ENCODE measurements at regions not wholly inside any gene's neighbourhood (a gene's known extent, or its start where the extent isn't known, plus 50 kb on each side); places are given as distances from the start of the nearest gene placed in this dataset.

GRCh38 chr6:167711211-167711610 lies 115.5 kb upstream of the AFDN start:
- DNase-seq: no peak

GRCh38 chr6:167711768-167712730 lies 114.7 kb upstream of the AFDN start:
- no peak for DNase-seq

- no peak for DNase-seq
Measured at GRCh38 chr6:167712731-167713475, 113.8 kb upstream of the AFDN start.

GRCh38 chr6:167714152-167714551 lies 112.6 kb upstream of the AFDN start:
- no peak for DNase-seq

- no peak for DNase-seq
Measured at GRCh38 chr6:167717455-167717854, 109.3 kb upstream of the AFDN start.

GRCh38 chr6:167717867-167718266 lies 108.8 kb upstream of the AFDN start:
- no peak for DNase-seq

- DNase-seq: no peak
Measured at GRCh38 chr6:167719920-167720319, 106.8 kb upstream of the AFDN start.

- no peak for DNase-seq
Measured at GRCh38 chr6:167720456-167721285, 106.0 kb upstream of the AFDN start.

GRCh38 chr6:167721291-167721690 lies 105.4 kb upstream of the AFDN start:
- DNase-seq: no peak

- no peak for DNase-seq
Measured at GRCh38 chr6:167722634-167723309, 103.9 kb upstream of the AFDN start.

GRCh38 chr6:167726043-167726621 lies 100.6 kb upstream of the AFDN start:
- no peak for DNase-seq

- DNase-seq: no peak
Measured at GRCh38 chr6:167730441-167730840, 96.3 kb upstream of the AFDN start.

- no peak for DNase-seq
Measured at GRCh38 chr6:167731216-167731615, 95.5 kb upstream of the AFDN start.

- no peak for DNase-seq
Measured at GRCh38 chr6:167731731-167732422, 94.8 kb upstream of the AFDN start.

- no peak for DNase-seq
Measured at GRCh38 chr6:167733740-167734661, 92.7 kb upstream of the AFDN start.

GRCh38 chr6:167734662-167735083 lies 92.0 kb upstream of the AFDN start:
- DNase-seq: no peak

- DNase-seq: no peak
Measured at GRCh38 chr6:167735084-167735950, 91.4 kb upstream of the AFDN start.

- no peak for DNase-seq
Measured at GRCh38 chr6:167735951-167736288, 90.8 kb upstream of the AFDN start.

GRCh38 chr6:167736486-167737204 lies 90.1 kb upstream of the AFDN start:
- DNase-seq: no peak
